ENCODE measurements at regions not wholly inside any gene's neighbourhood (a gene's known extent, or its start where the extent isn't known, plus 50 kb on each side); places are given as distances from the start of the nearest gene placed in this dataset.
"Not testable (repeated sequence)": the region's sequence is repeated elsewhere in the genome, so short reads cannot be mapped to it uniquely, and the experiment has no call there.

DNA sequence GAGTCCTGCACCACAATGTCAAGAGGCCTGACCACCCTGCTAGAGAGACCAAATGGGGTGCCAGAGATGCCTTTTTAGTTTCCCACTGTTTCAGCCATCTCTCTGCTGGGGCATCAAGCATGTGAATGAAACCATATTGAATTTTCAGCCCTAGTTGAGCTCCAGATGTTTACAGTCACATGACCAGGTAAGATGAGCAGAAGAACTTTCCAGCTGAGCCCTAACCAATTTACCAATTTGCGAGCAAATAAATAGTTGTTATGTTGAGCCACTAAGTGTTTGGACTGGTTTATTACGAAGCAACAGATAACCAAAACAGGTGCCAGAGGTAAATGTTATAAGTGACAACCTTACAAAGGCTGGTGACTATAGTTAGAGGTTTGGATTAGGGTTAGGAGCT lies 209.1 kb upstream of the CCL2 start:
- H3K4me3 ChIP-seq (ENCODE audit: low read depth, low read length): no peak overlapping the region

DNA sequence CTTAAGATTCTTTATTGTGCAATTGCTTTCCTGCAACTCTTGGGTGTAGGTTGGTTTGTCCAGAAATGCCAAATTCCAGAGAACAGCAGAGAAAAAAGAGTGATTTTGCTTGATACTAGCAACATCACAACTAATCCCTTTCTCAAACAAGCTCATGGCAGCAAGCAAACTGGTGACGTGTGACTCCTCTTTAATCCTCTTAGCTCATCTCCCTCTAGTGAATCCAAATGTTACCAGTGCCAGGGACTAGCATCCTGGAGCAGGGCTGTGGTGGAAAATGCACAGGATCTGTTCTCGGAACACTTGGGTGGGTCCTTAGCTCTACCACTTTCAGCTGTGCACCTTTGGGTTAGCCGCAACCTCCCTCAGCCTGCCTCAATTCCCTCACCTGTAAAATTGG lies 204.0 kb upstream of the CCL2 start:
- no peak overlapping the region for H3K4me3 ChIP-seq (ENCODE audit: low read depth, low read length)

DNA sequence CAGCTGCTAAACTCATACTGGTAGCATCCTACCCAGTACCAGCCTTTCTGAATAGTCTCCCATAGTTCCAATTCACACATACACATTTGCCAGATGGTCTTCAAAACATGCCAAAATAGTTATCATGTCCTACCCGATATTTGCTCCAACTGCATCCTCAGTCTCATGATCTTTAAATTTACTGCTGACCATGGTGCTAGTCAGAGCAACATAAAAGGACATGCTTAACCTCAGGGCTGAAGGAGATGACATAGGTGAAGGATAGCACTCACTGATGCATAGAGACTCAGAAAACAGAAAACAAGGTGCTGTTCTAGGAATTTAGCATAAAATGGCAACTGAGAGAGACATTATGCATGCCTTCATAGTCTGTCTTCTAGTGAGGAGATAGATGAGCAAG lies 200.6 kb upstream of the CCL2 start:
- H3K4me3 ChIP-seq (ENCODE audit: low read depth, low read length): no peak overlapping the region

DNA sequence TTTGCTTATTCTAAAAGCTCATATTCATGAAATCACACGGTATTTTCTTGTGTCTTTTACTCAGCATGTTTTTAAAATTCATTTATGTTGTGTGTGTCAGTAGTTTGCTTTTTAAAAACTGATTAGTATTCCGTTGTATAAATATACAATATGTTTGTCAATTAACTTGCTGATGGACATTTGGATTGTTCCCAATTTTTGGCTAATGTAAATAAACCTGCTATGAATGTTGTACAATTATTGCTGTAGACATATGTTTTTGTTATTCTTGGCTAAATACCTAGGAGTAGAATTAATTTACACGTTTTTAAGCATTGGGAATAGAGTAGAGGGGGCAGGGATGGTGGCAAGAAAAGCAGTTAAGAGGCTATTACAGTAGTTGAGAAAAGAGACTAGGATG lies 199.5 kb upstream of the CCL2 start:
- H3K4me3 ChIP-seq (ENCODE audit: low read depth, low read length): no peak overlapping the region

DNA sequence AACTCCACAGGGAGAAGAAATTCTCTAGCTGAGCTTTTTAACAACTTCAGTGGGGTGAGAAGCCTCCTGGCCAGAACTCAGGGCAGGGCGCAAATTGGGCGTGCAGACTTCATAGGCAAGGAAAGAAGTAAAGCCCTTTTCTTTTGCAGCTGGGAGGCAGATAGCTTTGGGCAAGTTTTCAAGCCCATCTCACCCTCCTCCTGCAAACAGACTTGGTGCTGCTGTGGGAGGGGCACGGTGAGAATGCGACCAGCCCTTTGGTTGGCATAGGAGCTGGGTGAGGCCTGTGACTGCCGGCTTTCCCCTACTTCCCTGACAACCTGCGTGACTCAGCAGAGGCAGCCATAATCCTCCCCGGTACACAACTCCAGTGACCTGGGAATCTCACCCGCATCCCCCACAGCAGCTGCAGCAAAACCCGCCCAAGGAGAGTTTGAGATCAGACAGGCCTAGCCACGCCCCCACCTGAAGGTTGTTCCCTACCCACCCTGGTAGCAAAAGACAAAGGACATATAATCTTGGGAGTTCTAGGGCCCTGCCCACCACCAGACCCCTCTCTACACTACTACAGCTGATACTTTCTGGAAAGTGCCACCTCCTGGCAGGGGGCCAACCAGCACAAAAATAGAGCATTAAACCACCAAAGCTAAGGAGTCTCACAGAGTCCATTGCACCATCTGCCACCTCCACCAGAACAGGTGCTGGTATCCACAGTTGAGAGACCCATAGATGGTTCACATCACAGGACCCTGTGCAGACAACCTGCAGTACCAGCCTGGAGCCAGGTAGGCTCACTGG lies 195.5 kb upstream of the CCL2 start:
- no peak overlapping the region for H3K4me3 ChIP-seq (ENCODE audit: low read depth, low read length)

DNA sequence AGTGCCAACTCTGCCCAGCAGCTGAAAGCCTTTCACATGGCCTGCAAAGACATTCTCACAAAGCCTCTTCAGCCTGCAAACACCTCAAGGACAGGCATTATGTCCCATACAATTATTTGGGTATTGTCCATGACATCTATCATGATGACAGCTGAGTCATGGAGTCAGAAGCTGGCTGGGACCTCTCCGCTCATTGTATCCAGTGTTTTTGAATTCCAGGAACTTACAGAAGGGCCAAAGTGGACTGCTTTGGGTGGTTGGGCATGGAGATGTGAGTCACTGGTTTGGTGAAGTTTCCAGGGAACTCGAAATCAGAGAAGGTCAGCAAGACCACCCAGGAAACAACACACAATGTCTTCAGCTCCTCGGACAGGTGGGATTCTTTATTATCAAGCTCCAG lies 188.6 kb upstream of the CCL2 start:
- H3K4me3 ChIP-seq (ENCODE audit: low read depth, low read length): no peak overlapping the region

DNA sequence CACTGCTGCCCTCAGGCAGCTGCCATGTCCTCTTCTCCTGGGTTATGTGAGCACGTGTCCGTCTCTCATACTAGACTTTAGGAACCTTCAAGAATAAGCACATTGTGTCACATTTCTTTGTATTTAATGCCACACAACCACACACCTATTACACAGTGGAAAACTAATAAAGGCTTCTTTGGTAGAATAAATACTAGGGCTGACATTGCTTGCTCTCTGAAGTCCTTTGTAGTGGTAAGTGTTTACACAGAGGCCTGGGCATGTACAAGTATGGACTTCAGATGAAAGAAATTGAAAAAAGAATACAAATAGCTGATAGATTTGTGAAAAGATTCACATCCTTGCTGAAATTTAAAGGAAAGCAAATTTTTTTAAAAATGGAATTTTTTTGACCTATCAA lies 188.1 kb upstream of the CCL2 start:
- H3K4me3 ChIP-seq (ENCODE audit: low read depth, low read length): no peak overlapping the region

DNA sequence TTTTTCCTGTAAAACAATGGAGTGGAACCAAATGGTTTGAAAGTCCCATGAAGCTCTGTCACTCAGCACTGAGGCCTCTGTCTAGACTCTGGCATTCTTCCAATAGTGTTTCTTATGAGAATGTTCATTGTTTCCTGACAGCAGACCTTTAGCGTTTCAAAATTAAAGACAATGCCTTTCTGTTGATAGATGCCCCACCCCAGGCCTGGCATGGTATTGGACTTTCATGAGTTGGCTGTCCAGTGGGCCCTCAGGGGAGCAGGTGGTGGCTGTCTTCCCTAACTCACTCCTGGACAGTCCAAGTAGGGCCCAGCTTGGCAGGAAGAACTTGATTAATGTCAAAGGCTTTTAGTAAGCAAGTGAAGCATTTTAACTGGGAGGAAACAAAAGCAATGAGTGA lies 186.5 kb upstream of the CCL2 start:
- no peak overlapping the region for H3K4me3 ChIP-seq (ENCODE audit: low read depth, low read length)

DNA sequence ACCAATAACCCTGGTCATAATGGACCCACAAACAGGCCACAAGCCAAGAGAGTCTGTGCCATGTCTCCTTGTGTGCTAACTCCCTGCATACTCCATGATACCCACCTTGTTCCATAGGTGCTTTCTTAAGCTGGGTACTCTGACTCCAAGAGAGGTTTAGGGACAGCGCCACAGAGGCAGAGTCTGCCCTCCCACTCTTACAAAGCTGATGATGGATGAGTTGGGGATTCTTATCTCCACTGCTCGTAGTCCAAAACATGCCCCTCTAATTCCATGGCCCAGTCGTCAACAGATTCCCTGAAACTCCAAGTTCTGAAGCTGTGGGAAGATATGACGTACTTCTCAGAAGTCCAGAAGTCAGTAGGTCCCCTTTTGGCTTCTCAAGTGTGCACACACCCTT lies 184.4 kb upstream of the CCL2 start:
- H3K4me3 ChIP-seq (ENCODE audit: low read depth, low read length): no peak overlapping the region

DNA sequence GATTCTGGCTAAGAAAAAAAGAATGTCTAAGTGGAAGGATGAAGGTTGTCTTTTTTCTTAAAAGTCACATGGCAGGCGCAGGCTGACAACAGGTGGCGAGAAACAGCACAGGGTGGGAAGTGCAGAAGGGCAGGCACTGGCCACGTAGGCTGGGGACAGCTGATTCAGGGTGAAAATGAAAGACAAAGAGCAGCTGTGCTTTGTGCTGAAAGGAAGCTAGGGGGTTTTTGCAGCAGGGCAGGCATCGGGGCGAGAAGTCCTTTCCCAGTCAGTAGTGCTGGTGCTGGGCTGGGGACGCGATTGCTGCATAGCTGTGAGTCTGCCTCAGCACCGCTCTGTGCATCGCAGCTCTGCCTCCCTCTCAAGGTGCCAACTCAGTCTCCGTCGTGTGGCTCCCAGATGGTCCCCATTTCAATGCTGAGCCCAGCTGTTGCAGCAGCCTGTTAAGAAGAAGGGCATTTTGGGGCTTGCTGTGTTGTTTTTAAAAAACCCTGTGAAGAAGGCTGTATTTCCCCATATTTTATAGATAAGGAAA lies 183.1 kb upstream of the CCL2 start:
- no peak overlapping the region for H3K4me3 ChIP-seq (ENCODE audit: low read depth, low read length)

DNA sequence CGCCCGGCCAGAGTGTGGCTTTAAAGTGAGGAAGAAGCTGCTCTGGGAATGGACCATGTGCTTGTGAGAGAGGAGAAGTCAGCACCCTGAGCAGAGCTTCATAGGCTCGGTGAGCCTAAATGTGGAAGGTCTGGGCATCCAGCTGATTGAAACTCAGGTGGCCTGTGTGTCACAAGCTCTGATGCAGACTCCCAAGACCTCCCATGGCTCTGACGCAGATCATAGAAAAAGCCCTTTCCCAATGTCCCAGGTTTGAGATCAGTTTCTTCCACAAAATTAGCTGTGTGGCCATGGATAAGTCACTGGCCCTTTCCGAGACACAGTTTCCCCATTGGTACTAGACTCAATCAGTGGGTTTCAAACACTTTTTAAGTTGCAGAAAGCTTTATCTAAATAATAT lies 180.0 kb upstream of the CCL2 start:
- no peak overlapping the region for H3K4me3 ChIP-seq (ENCODE audit: low read depth, low read length)

DNA sequence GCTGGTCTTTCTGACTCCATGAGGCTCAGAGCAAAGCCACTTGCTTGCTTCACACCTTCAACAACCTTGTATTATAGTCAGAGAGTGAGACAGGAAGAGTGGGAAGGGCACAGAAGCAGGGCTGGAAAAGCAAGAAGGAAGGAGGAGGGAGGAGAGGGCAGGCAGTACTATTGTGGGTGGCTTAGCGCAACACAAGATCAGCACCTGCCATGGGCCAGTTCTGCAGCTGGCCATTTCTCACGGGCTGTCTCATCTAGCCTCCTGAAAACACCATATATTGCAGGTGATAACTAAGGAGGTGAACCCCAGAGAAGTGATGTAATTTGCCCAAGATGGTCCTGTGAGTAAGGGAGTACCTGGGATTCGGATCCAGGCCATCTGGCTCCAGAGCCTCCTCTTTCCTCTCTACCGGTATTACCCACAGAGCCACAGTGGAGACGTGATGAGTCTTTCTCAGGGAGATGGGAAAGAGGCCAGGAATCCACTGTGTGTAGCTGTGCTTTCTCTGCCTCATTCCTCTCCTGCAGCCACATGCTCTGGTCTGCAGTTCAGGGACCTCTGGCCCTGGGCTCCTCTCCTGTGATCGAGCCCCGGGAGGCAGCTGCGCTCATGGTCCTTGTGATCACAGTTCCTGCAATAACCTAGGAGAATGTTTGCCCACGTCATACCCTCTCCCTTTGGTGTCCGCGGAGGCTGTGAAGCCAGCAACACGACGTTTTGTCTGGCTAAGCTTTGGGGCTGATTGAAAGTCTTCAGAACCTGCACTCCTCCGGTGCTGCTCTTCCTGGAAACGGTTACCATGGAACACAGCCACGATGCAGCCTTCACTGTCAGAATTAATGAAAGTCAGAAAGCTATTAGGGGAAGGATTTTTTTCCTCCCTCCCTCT lies 178.1 kb upstream of the CCL2 start:
- no peak overlapping the region for H3K4me3 ChIP-seq (ENCODE audit: low read depth, low read length)

DNA sequence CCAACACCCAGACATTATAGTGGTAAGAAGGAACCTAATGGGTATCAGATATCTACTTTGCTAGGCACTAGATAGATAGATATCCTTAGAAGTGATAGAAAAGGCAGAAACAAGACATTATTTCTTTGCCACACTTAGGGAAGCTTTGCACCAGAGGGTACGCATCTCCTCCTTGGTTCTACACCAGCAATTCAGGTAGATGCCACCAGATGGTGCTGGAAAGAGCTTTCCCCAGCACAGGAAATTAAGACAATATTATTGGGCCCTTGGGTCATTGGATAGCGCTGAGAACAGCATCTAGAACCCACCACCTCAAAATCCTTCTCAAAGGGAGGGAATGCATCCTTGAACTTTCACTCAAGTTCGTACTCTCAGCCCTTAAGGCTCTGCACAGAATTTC lies 173.8 kb upstream of the CCL2 start:
- no peak overlapping the region for H3K4me3 ChIP-seq (ENCODE audit: low read depth, low read length)

DNA sequence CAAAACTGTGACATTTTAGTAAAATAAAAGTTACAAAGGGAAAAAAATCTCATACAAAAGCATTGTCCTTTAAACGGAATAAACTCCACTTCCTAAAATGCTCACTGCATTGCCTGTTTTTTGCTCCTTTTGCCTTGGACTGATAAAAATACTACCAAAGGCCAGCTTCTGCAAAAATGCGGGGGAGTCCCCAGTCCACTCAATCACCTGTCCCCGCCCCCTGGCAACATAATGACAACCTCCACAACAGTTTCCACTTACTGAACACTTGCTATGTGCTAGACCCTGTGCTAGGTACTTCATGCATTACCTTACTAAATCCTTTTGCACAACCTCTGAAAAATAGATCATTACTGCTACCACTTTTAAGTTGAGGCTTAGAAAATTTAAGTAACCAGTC lies 172.7 kb upstream of the CCL2 start:
- H3K4me3 ChIP-seq (ENCODE audit: low read depth, low read length): no peak overlapping the region

DNA sequence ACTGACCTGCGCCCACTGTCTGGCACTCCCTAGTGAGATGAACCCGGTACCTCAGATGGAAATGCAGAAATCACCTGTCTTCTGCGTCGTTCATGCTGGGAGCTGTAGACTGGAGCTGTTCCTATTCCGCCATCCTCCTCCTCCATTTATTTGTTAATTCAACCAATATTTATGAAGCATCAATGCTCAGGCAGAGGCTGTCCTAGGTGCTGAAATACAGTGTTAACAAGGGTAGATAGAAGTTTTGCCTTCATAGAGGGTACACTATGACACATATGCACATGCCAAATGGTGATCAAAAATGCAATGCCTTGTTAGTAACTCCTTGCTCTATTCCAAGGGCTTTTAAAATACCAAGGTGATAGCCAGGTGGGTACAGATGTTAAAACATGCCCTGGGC lies 166.0 kb upstream of the CCL2 start:
- H3K4me3 ChIP-seq (ENCODE audit: low read depth, low read length): not testable (repeated sequence)

DNA sequence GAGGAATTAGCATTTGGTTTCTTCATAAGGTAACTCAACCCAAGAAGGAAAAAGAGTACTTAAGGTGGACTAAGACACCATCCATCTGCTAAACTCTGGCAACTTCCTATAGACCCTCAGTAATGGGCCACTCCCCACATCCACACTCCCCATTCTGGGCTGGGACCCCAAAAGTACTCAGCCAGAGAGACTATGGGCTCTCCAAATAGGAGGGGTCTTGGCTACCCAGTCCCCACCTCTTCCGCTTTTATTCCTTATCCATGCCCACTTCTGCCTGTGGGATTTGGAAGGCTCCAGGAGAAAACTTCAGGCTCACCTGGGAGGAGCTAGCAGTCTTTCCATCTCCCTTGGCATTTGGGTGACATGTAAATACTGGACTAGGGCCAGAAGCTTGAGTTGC lies 164.5 kb upstream of the CCL2 start:
- H3K4me3 ChIP-seq (ENCODE audit: low read depth, low read length): no peak overlapping the region

DNA sequence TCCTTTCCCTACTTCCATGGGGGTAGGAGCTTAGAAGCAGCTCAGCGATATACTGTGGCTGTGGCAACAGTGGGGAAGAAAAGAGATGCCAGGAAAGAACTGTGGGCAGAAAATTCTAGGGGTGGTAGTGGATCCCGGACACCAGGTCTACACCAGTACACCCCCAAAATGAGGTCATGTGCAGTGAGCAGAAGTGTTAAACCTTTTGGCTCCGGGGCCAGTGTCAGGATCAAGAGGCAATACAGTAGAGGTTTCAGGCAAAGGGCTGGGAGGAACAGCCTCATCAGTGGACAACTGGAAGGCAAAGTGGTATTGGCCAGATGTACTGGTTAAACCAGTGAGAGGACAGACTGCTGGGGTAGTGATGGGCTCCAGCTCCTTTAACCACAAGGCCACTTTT lies 163.1 kb upstream of the CCL2 start:
- H3K4me3 ChIP-seq (ENCODE audit: low read depth, low read length): no peak overlapping the region

DNA sequence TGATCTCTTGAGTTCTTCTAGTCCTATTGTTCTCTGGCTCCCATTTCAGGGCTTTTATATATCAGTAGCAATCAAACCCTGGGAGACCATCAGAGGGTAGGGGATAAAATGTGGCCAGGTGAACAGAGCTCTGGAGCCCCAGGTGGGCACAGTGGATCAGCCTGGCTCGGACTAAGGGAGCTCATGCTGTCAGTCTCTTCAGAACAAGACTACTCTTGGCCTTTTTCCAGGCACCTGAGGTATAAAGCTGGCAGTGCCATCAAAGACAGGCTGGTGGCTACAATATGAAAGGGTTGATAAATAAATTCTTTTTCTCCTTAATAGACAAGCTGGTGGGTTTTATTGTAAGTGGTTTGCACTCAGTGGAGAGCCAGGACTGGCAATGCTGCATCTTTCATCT lies 160.0 kb upstream of the CCL2 start:
- no peak overlapping the region for H3K4me3 ChIP-seq (ENCODE audit: low read depth, low read length)

DNA sequence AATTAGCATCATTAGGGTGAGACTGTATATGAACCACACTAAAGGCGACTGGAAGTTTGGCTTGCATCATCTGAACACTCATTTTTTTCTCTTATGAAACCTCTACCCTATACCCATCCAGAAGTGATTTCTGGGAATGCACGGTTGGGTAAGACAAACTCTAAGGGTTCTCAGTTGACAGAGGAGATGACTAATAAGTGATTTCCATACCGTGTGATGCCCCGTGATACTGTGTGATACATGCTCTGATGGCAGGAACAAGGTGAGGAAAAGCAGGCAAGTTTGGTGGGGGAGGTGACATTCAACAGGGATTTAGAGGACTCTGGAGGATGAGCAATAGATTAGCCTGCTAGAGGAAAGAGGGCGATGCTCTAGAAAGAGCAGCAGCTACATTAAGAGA lies 156.4 kb upstream of the CCL2 start:
- H3K4me3 ChIP-seq (ENCODE audit: low read depth, low read length): no peak overlapping the region

DNA sequence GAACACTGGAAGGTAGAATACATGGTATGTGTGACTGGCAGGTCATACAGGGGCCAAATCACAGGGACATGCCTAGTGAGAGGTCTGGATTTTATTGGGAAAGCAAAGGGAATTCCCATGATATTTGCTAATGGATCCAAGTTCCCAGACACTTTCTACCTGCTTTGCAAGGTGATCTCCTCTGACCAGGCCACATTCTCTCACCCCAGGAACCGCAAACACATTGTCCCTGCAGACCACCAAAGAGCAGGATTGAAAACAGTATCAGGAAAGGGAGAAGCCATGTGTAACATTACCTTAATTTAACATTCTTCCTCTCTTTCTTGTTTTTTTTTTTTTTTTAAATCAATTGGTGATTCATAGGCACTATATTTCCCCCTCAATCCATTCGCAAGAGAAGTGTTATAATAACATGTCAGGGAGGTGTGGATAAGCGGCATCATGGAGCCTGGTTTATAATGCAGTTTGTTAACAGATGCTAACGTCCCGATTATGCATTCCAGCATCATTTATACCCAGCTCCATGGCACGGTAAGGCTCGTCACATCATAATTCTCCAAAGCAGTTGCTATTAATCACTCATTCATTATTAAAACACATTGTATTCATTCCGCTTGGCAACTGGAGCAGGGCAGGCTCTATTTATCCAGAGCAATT lies 155.1 kb upstream of the CCL2 start:
- H3K4me3 ChIP-seq (ENCODE audit: low read depth, low read length): no peak overlapping the region

DNA sequence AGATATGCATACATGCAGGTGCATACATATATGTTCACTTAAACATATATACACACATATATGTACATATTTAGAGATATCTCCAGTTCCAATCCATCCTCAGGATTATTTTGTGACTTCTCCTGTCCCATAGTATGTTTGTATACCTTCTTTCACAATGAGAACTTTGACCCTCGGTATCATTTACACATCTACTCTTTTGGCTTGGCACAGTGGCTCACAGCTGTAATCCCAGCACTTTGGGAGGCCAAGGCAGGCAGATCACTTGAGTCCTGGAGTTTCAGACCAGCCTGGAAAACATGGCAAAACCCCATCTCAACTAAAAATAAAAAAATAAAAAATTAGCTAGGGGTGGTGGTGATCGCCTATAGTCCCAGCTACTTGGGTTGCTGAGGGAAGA lies 148.1 kb upstream of the CCL2 start:
- no peak overlapping the region for H3K4me3 ChIP-seq (ENCODE audit: low read depth, low read length)

DNA sequence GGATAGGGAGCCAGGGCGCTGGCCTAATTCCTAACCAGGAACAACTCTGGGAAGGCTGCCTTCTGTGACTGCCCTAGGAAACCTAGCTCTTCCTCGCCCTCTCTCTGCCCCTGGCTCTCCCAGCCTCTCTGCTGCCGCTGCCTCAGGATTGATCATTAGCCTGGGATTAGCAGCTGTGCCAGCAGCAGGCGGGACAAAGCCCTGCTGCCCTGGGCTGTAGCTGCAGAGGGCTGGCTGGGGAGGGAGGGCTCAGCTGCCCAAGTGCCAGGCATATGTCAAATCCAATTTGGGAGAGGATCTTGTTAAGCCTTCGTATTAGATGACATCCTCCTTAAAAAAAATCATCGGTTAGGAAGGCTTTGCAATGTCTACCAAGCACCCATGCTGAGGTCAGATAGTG lies 144.8 kb upstream of the CCL2 start:
- no peak overlapping the region for H3K4me3 ChIP-seq (ENCODE audit: low read depth, low read length)

All from iPS-11a (cell line).